ENCODE measurements at regions not wholly inside any gene's neighbourhood (a gene's known extent, or its start where the extent isn't known, plus 50 kb on each side); places are given as distances from the start of the nearest gene placed in this dataset.

- Histone ChIP-seq H3K27ac (ENCODE audit: low read length) (no peak overlapping the region), H3K9ac (ENCODE audit: low read length) (no peak overlapping the region), H3K4me1 (ENCODE audit: low read length) (peaks cover 9% of the 10 kb centered on the region; the same call in 1 of the 2 replicates), H4K20me1 (ENCODE audit: insufficient read depth, low read length) (no peaks in the 10 kb centered on the region), H3K79me2 (ENCODE audit: low read length) (no peaks in the 10 kb centered on the region), H3K27me3 (ENCODE audit: low read depth, low read length) (no peaks in the 10 kb centered on the region), H2AFZ (ENCODE audit: low read depth, low read length) (no peak overlapping the region), H3K36me3 (replicated peaks; ENCODE audit: low read depth, low read length) (no peaks in the 10 kb centered on the region), H3K4me3 (ENCODE audit: low read length) (no peak overlapping the region), H3K9me3 (ENCODE audit: insufficient read depth, low read length) (no peaks in the 10 kb centered on the region), H3K4me2 (ENCODE audit: low read length) (no peak overlapping the region)
- TF ChIP-seq EZH2phosphoT487 (IDR thresholded peaks at IDR 0.05; ENCODE audit: low read depth) (no peak), CTCF (IDR thresholded peaks at IDR 0.05; ENCODE audit: low read depth, low read length) (no peak)
Observed at GRCh38 chr5:107204413-107204812, 466.3 kb downstream of the EFNA5 start.

- Histone ChIP-seq H3K9ac (ENCODE audit: low read length) (no peak overlapping the region), H3K27ac (ENCODE audit: low read length) (no peak overlapping the region), H3K4me3 (ENCODE audit: low read length) (no peak overlapping the region), H3K36me3 (replicated peaks; ENCODE audit: low read depth, low read length) (no peaks in the 10 kb centered on the region), H3K4me2 (ENCODE audit: low read length) (peak overlapping the region; percentile 39), H3K9me3 (ENCODE audit: insufficient read depth, low read length) (no peaks in the 10 kb centered on the region), H2AFZ (ENCODE audit: low read depth, low read length) (no peak overlapping the region), H3K27me3 (ENCODE audit: low read depth, low read length) (no peaks in the 10 kb centered on the region), H3K4me1 (ENCODE audit: low read length) (peaks cover 9% of the 10 kb centered on the region; the same call in 1 of the 2 replicates), H3K79me2 (ENCODE audit: low read length) (no peaks in the 10 kb centered on the region), H4K20me1 (ENCODE audit: insufficient read depth, low read length) (no peaks in the 10 kb centered on the region)
- TF ChIP-seq EZH2phosphoT487 (IDR thresholded peaks at IDR 0.05; ENCODE audit: low read depth) = no peak
- no peak for TF ChIP-seq CTCF (IDR thresholded peaks at IDR 0.05; ENCODE audit: low read depth, low read length)
Observed at GRCh38 chr5:107203243-107203642, 467.5 kb downstream of the EFNA5 start.

GRCh38 chr5:107199756-107200155 is 471.0 kb downstream of the EFNA5 start:
- Histone ChIP-seq H2AFZ (ENCODE audit: low read depth, low read length) (no peak overlapping the region), H3K4me1 (ENCODE audit: low read length) (peaks cover 9% of the 10 kb centered on the region; the same call in 1 of the 2 replicates), H3K4me3 (ENCODE audit: low read length) (no peak overlapping the region), H3K27me3 (ENCODE audit: low read depth, low read length) (no peaks in the 10 kb centered on the region), H3K79me2 (ENCODE audit: low read length) (no peaks in the 10 kb centered on the region), H3K9ac (ENCODE audit: low read length) (no peak overlapping the region), H3K36me3 (replicated peaks; ENCODE audit: low read depth, low read length) (no peaks in the 10 kb centered on the region), H3K27ac (ENCODE audit: low read length) (no peak overlapping the region), H3K4me2 (ENCODE audit: low read length) (no peak overlapping the region), H3K9me3 (ENCODE audit: insufficient read depth, low read length) (no peaks in the 10 kb centered on the region), H4K20me1 (ENCODE audit: insufficient read depth, low read length) (no peaks in the 10 kb centered on the region)
- TF ChIP-seq CTCF (IDR thresholded peaks at IDR 0.05; ENCODE audit: low read depth, low read length) (no peak), EZH2phosphoT487 (IDR thresholded peaks at IDR 0.05; ENCODE audit: low read depth) (no peak)

GRCh38 chr5:107196500-107197059 is 474.2 kb downstream of the EFNA5 start:
- H3K4me3 ChIP-seq (ENCODE audit: low read length) = no peak overlapping the region
- no peaks in the 10 kb centered on the region for H4K20me1 ChIP-seq (ENCODE audit: insufficient read depth, low read length)
- no peak overlapping the region for H3K4me2 ChIP-seq (ENCODE audit: low read length)

More at GRCh38 chr5:107196500-107197059, 474.2 kb downstream of the EFNA5 start:
- Histone ChIP-seq H3K4me1 (ENCODE audit: low read length) (no peaks in the 10 kb centered on the region), H3K79me2 (ENCODE audit: low read length) (no peaks in the 10 kb centered on the region), H2AFZ (ENCODE audit: low read depth, low read length) (no peak overlapping the region), H3K9ac (ENCODE audit: low read length) (no peak overlapping the region), H3K36me3 (replicated peaks; ENCODE audit: low read depth, low read length) (no peaks in the 10 kb centered on the region), H3K27me3 (ENCODE audit: low read depth, low read length) (no peaks in the 10 kb centered on the region), H3K9me3 (ENCODE audit: insufficient read depth, low read length) (no peaks in the 10 kb centered on the region), H3K27ac (ENCODE audit: low read length) (no peak overlapping the region)
- TF ChIP-seq EZH2phosphoT487 (IDR thresholded peaks at IDR 0.05; ENCODE audit: low read depth) (no peak), CTCF (IDR thresholded peaks at IDR 0.05; ENCODE audit: low read depth, low read length) (no peak)
